ENCODE measurements at regions not wholly inside any gene's neighbourhood (a gene's known extent, or its start where the extent isn't known, plus 50 kb on each side); places are given as distances from the start of the nearest gene placed in this dataset.

- no peak for DNase-seq
Observed at GRCh38 chr9:25613709-25614108, 64.5 kb downstream of the TUSC1 start.

GRCh38 chr9:25603106-25603505, 75.1 kb downstream of the TUSC1 start:
- no peak for DNase-seq

- no peak for DNase-seq
Observed at GRCh38 chr9:25602400-25603044, 75.7 kb downstream of the TUSC1 start.

- no peak for DNase-seq
Observed at GRCh38 chr9:25600501-25600900, 77.7 kb downstream of the TUSC1 start.

GRCh38 chr9:25584611-25585010, 93.6 kb downstream of the TUSC1 start:
- no peak for DNase-seq

GRCh38 chr9:25573281-25573680, 105.0 kb downstream of the TUSC1 start:
- no peak for DNase-seq

- DNase-seq: no peak
Observed at GRCh38 chr9:25571491-25571890, 106.8 kb downstream of the TUSC1 start.

- no peak for DNase-seq
Observed at GRCh38 chr9:25570802-25571201, 107.4 kb downstream of the TUSC1 start.

GRCh38 chr9:25562101-25562500, 116.1 kb downstream of the TUSC1 start:
- DNase-seq: no peak

- no peak for DNase-seq
Observed at GRCh38 chr9:25557645-25558300, 120.5 kb downstream of the TUSC1 start.

- DNase-seq: no peak
Observed at GRCh38 chr9:25556540-25556939, 121.7 kb downstream of the TUSC1 start.

- DNase-seq: no peak
Observed at GRCh38 chr9:25548847-25549246, 129.4 kb downstream of the TUSC1 start.

GRCh38 chr9:25543806-25544205, 134.4 kb downstream of the TUSC1 start:
- DNase-seq: no peak

- DNase-seq: no peak
Observed at GRCh38 chr9:25542319-25542718, 135.9 kb downstream of the TUSC1 start.

GRCh38 chr9:25537808-25538207, 140.4 kb downstream of the TUSC1 start:
- no peak for DNase-seq

- no peak for DNase-seq
Observed at GRCh38 chr9:25519286-25519685, 159.0 kb downstream of the TUSC1 start.

- DNase-seq: no peak
Observed at GRCh38 chr9:25517701-25518100, 160.5 kb downstream of the TUSC1 start.

- DNase-seq: no peak
Observed at GRCh38 chr9:25513509-25514033, 164.7 kb downstream of the TUSC1 start.

GRCh38 chr9:25505644-25506043, 172.6 kb downstream of the TUSC1 start:
- DNase-seq: no peak

GRCh38 chr9:25481372-25481771, 196.9 kb downstream of the TUSC1 start:
- no peak for DNase-seq

GRCh38 chr9:25480696-25481095, 197.5 kb downstream of the TUSC1 start:
- DNase-seq: no peak

- DNase-seq: no peak
Observed at GRCh38 chr9:25472681-25473080, 205.6 kb downstream of the TUSC1 start.

- DNase-seq: no peak
Observed at GRCh38 chr9:25472085-25472607, 206.1 kb downstream of the TUSC1 start.

GRCh38 chr9:25461416-25461815, 216.8 kb downstream of the TUSC1 start:
- no peak for DNase-seq

All from NCI-H2171 (cell line).